ENCODE measurements at regions not wholly inside any gene's neighbourhood (a gene's known extent, or its start where the extent isn't known, plus 50 kb on each side); places are given as distances from the start of the nearest gene placed in this dataset.

- no peaks in the 10 kb centered on the region for H3K36me3 ChIP-seq (ENCODE audit: insufficient read depth in 1 of 2, low read depth in 1 of 2)
- ATAC-seq (no peak), DNase-seq (no peak)
- H3K27ac ChIP-seq = no peak overlapping the region
- no peaks in the 10 kb centered on the region for H3K9me3 ChIP-seq
- intact Hi-C loops (cut with DNase I) = no loop called here
- 42 to 69% (median 46%) methylated on average over 2 of the region's 2 CpGs for WGBS, 3 donors
- no peaks in the 10 kb centered on the region for H3K4me1 ChIP-seq
- no peak for TF ChIP-seq CTCF (IDR thresholded peaks at IDR 0.05)
- no peak overlapping the region for H3K4me3 ChIP-seq
- no peaks in the 10 kb centered on the region for H3K27me3 ChIP-seq (ENCODE audit: insufficient read depth in 3 of 3, low read length in 2 of 3)
Measured at GRCh38 chr2:21299411-21299810, 175.6 kb downstream of the TDRD15 start.

GRCh38 chr2:21301871-21302455 is 178.2 kb downstream of the TDRD15 start:
- intact Hi-C loops (cut with DNase I) = no loop called here
- ATAC-seq = no peak

GRCh38 chr2:21303876-21304275 is 180.1 kb downstream of the TDRD15 start:
- DNase-seq (no peak), ATAC-seq (no peak)
- 91 to 100% (median 98%) methylated on average over 1 of the region's 1 CpG for WGBS, 3 donors
- intact Hi-C loops (cut with DNase I) = no loop called here
- H3K27ac ChIP-seq = no peak overlapping the region
- no peaks in the 10 kb centered on the region for H3K27me3 ChIP-seq (ENCODE audit: insufficient read depth in 3 of 3, low read length in 2 of 3)
- H3K36me3 ChIP-seq (ENCODE audit: insufficient read depth in 1 of 2, low read depth in 1 of 2) = no peaks in the 10 kb centered on the region
- H3K9me3 ChIP-seq = no peaks in the 10 kb centered on the region
- no peak overlapping the region for H3K4me3 ChIP-seq
- H3K4me1 ChIP-seq = no peaks in the 10 kb centered on the region
- TF ChIP-seq CTCF (IDR thresholded peaks at IDR 0.05) = no peak

More at GRCh38 chr2:21301871-21302455, 178.2 kb downstream of the TDRD15 start:
- no peak overlapping the region for H3K27ac ChIP-seq
- 31 to 41% (median 36%) methylated on average over 1 of the region's 1 CpG for WGBS, 3 donors
- no peak for TF ChIP-seq CTCF (IDR thresholded peaks at IDR 0.05)
- no peaks in the 10 kb centered on the region for H3K27me3 ChIP-seq (ENCODE audit: insufficient read depth in 3 of 3, low read length in 2 of 3)
- no peak overlapping the region for H3K4me3 ChIP-seq
- H3K36me3 ChIP-seq (ENCODE audit: insufficient read depth in 1 of 2, low read depth in 1 of 2) = no peaks in the 10 kb centered on the region
- DNase-seq = no peak
- no peaks in the 10 kb centered on the region for H3K4me1 ChIP-seq
- H3K9me3 ChIP-seq = no peaks in the 10 kb centered on the region

GRCh38 chr2:21305581-21305980 is 181.8 kb downstream of the TDRD15 start:
- H3K36me3 ChIP-seq (ENCODE audit: insufficient read depth in 1 of 2, low read depth in 1 of 2) = no peaks in the 10 kb centered on the region
- WGBS, 3 donors = 92 to 96% (median 94%) methylated on average over 3 of the region's 3 CpGs
- no peak overlapping the region for H3K4me3 ChIP-seq
- no peaks in the 10 kb centered on the region for H3K9me3 ChIP-seq
- H3K27me3 ChIP-seq (ENCODE audit: insufficient read depth in 3 of 3, low read length in 2 of 3) = no peaks in the 10 kb centered on the region
- no peak for TF ChIP-seq CTCF (IDR thresholded peaks at IDR 0.05)
- no peak overlapping the region for H3K27ac ChIP-seq
- intact Hi-C loops (cut with DNase I) = no loop called here
- H3K4me1 ChIP-seq = no peaks in the 10 kb centered on the region
- DNase-seq (no peak), ATAC-seq (no peak)

- Histone ChIP-seq H3K27me3 (ENCODE audit: insufficient read depth in 3 of 3, low read length in 2 of 3) (no peaks in the 10 kb centered on the region), H3K27ac (no peak overlapping the region), H3K9me3 (no peaks in the 10 kb centered on the region), H3K4me3 (no peak overlapping the region), H3K36me3 (ENCODE audit: insufficient read depth in 1 of 2, low read depth in 1 of 2) (no peaks in the 10 kb centered on the region), H3K4me1 (no peaks in the 10 kb centered on the region)
- DNase-seq (no peak), ATAC-seq (no peak)
- intact Hi-C loops (cut with DNase I) = no loop called here
- TF ChIP-seq CTCF (IDR thresholded peaks at IDR 0.05) = no peak
- WGBS, 3 donors = 22 to 31% (median 27%) methylated on average over 2 of the region's 2 CpGs
Measured at GRCh38 chr2:21306235-21306634, 182.5 kb downstream of the TDRD15 start.

Measured in psoas muscle (tissue), 7 donors.